BJ (cell line): ENCODE measurements at regions not wholly inside any gene's neighbourhood (a gene's known extent, or its start where the extent isn't known, plus 50 kb on each side); places are given as distances from the start of the nearest gene placed in this dataset.

Experiments used
- CTCF ChIA-PET: fragments of 350-600 bp; formaldehyde crosslinking; extraction: SDS; loops from one replicate; lab custom pipeline; 2021; ENCODE audit warnings: antibody characterized with exemption, inconsistent platforms; lab: Yijun Ruan, JAX
- POLR2A ChIA-PET: fragments of 300-600 bp; sonication (Branson Sonifier 250); formaldehyde crosslinking; extraction: SDS; loops from one replicate; lab custom pipeline; 2021; ENCODE audit warnings: antibody characterized with exemption; lab: Charles Lee
- DNase-seq: peaks from one replicate; pipeline ENCODE4 v3.0.0-alpha.2; 2011; ENCODE audit warnings: low read depth
- H3K27me3 ChIP-seq: 2 replicates; pipeline ENCODE4 v1.6.0; 2011; ENCODE audit warnings: low read length; ENCODE audit not compliant: control insufficient read depth, insufficient read depth
- H3K36me3 ChIP-seq: 2 replicates; pipeline ENCODE4 v1.5.1; 2011; ENCODE audit warnings: low read length; ENCODE audit not compliant: control insufficient read depth, insufficient read depth
- H3K4me3 ChIP-seq: 2 replicates; pipeline ENCODE4 v1.5.1; 2011; ENCODE audit warnings: low read depth, mild to moderate bottlenecking, control low read depth, low read length
- TF ChIP-seq, protein P1 (sequence below): IDR thresholded peaks from 2 replicates; pipeline ENCODE4 v1.5.1; 2011; ENCODE audit warnings: low read depth, mild to moderate bottlenecking, control low read depth, inconsistent platforms, low read length, moderate library complexity; ENCODE audit not compliant: insufficient read depth

DNA sequence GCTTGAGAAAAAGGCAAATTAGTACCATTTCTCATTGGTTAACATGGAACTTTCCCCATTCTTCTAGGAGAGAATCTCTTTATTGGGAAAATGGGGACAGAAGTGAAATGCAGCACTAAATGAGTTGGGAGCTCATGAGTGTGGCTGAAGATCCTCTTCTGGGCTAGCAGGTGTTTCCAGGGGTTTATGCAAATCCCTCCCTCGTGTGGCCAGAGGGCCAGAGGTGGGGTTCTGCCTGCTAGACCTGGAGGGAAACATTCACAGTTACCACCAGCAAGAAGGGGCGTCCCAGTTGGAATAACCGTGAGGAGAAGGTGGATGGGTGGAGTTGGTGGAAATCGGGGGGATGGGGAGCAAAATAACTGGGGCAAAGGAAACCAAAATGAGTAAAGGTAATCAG, 235.9 kb downstream of the KLF6 start:
- Histone ChIP-seq H3K27me3 (no peaks in the 10 kb centered on the region), H3K36me3 (no peaks in the 10 kb centered on the region), H3K4me3 (no peak overlapping the region)
- POLR2A ChIA-PET = no interaction called here
- TF ChIP-seq, protein P1, sequence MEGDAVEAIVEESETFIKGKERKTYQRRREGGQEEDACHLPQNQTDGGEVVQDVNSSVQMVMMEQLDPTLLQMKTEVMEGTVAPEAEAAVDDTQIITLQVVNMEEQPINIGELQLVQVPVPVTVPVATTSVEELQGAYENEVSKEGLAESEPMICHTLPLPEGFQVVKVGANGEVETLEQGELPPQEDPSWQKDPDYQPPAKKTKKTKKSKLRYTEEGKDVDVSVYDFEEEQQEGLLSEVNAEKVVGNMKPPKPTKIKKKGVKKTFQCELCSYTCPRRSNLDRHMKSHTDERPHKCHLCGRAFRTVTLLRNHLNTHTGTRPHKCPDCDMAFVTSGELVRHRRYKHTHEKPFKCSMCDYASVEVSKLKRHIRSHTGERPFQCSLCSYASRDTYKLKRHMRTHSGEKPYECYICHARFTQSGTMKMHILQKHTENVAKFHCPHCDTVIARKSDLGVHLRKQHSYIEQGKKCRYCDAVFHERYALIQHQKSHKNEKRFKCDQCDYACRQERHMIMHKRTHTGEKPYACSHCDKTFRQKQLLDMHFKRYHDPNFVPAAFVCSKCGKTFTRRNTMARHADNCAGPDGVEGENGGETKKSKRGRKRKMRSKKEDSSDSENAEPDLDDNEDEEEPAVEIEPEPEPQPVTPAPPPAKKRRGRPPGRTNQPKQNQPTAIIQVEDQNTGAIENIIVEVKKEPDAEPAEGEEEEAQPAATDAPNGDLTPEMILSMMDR = no peak
- CTCF ChIA-PET = no interaction called here
- no peak for DNase-seq

DNA sequence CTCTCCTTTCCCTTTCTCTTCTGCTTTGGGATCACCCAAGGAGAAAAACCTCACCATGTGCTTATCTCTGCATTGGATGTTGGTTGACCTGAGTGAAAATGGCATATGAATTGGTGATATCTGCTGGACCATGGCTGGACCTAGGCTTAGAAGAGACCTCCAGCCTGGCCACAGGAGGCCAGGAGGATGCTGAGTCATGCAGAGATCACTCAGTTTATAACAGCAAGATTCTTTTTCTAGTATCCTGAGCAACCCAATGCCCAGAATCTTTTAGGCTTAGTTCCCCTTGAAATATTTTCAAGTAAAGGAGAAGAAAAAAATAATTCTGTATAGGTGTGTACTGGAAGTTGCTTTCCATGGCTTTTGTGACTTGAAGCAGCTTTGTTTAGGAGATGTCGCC, 236.3 kb downstream of the KLF6 start:
- CTCF ChIA-PET = no interaction called here
- POLR2A ChIA-PET = no interaction called here
- H3K36me3 ChIP-seq = no peaks in the 10 kb centered on the region
- TF ChIP-seq, protein P1 = no peak
- DNase-seq = no peak
- H3K4me3 ChIP-seq = no peak overlapping the region
- H3K27me3 ChIP-seq = no peaks in the 10 kb centered on the region

DNA sequence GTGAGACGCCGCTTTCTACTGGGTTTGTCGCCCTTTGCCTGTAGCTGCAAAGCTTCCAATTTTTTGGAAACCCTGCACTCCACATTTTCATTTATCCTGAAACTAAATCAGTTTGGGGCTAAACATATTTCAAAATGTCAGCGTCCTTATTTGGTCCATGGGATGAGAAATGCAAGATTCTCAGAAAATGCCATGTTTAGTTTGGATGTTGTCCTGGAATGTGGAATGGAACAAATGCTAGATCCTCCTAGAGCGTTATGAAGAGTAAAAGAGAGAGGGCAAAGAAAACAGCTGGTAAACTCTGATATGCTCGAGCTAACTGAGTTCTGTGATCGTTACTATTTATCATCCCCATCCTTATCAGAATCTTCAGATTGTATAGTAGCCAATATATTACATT, 236.9 kb downstream of the KLF6 start:
- POLR2A ChIA-PET = no interaction called here
- DNase-seq = no peak
- Histone ChIP-seq H3K4me3 (no peak overlapping the region), H3K27me3 (no peaks in the 10 kb centered on the region), H3K36me3 (no peaks in the 10 kb centered on the region)
- TF ChIP-seq, protein P1 = no peak
- CTCF ChIA-PET = no interaction called here

DNA sequence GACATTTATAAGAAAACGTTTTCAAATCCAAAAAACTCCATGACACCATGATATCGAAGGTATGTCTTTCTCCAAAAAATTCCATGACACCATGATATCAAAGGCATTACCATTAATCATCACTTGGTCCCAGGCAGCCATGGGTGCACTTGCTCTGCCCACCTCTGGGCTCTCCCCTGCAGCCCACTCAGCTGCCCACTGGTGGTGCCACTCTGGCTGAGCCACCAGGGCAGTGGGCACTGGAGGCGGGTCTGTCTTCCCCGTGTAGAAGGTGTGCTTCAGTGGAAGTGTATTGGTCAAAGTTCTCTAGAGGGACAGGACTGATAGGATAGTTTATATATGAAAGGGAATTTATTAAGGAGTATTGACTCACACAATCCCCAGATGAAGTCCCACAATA, 240.4 kb downstream of the KLF6 start:
- DNase-seq = no peak
- Histone ChIP-seq H3K36me3 (no peaks in the 10 kb centered on the region), H3K27me3 (no peaks in the 10 kb centered on the region), H3K4me3 (no peak overlapping the region)
- TF ChIP-seq, protein P1 = no peak
- ChIA-PET CTCF (no interaction called here), POLR2A (no interaction called here)

DNA sequence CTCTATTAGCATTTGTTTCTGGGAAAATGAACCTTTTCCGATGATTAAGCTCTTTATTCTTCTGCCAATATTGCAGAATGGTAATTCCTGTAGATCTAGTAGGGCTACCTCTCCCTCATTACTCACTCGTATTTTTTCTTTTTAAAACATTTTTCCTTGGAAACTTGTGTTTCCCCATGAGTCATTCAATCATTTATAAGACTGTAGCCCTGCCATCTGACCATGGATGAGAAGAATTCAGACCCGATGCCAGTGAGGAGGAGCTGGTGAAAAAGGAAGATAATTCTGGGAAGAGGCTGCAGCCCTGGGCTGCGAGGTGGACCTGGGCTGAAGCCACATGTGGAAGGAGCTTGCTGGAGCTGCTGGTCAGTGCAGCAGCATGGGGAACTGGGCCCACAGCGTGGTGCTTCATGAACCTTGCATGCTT, 242.8 kb downstream of the KLF6 start:
- CTCF ChIA-PET = interaction anchor here (1.5 to 2.2 kb wide), 3 partner anchors 10 to 30 kb away, joined by 3 to 8 read pairs (median 3); no protein-coding TSS in a partner anchor
- H3K36me3 ChIP-seq = no peaks in the 10 kb centered on the region
- no peaks in the 10 kb centered on the region for H3K27me3 ChIP-seq
- POLR2A ChIA-PET = interaction anchor here (0.6 kb wide), 1 partner anchor 113 kb away, joined by 3 read pairs; no protein-coding TSS in a partner anchor
- TF ChIP-seq, protein P1 = no peak
- H3K4me3 ChIP-seq = no peak overlapping the region
- DNase-seq = peak; percentile 63
